Heart right ventricle (tissue), 16 donors: ENCODE measurements at regions not wholly inside any gene's neighbourhood (a gene's known extent, or its start where the extent isn't known, plus 50 kb on each side); places are given as distances from the start of the nearest gene placed in this dataset.

Experiments used
- ATAC-seq, 8 donors: fragments of 200-7000 bp; cut with Tn5 transposase; one replicate each; pipeline ENCODE4 v1.9.1; 2020; ENCODE audit warnings: mild to moderate bottlenecking in 8 of 8, moderate library complexity in 8 of 8, moderate number of reproducible peaks in 1 of 8
- DNase-seq, 2 donors: peaks; one replicate each; pipeline ENCODE4 v3.0.0-alpha.2; 2020
- H3K27ac ChIP-seq, 10 donors: fragments of 200-600 bp; sonication (generic) in 2 of 10; one replicate each; pipeline versions ENCODE4 v1.5.0 to v1.8.0; 2020 to 2022; ENCODE audit warnings: mild to moderate bottlenecking in 3 of 10
- H3K27me3 ChIP-seq, 7 donors: fragments of 200-600 bp; one replicate each; pipeline ENCODE4 v1.8.0; 2021 to 2022; ENCODE audit warnings: mild to moderate bottlenecking in 2 of 7
- H3K36me3 ChIP-seq, 9 donors: fragments of 200-600 bp; sonication (generic) in 1 of 9; one replicate each; pipeline versions ENCODE4 v1.5.0 to v1.8.0; 2020 to 2022; ENCODE audit warnings: mild to moderate bottlenecking in 2 of 9
- H3K4me1 ChIP-seq, 9 donors: fragments of 200-600 bp; sonication (generic) in 1 of 9; one replicate each; pipeline versions ENCODE4 v1.5.0 to v1.8.0; 2020 to 2022; ENCODE audit warnings: mild to moderate bottlenecking in 4 of 9
- H3K4me3 ChIP-seq, 10 donors: fragments of 200-600 bp; sonication (generic) in 2 of 10; one replicate each; pipeline versions ENCODE4 v1.5.0 to v1.8.0; 2020 to 2022; ENCODE audit warnings: mild to moderate bottlenecking in 7 of 10, moderate library complexity in 2 of 10
- H3K9me3 ChIP-seq, 11 donors: fragments of 200-600 bp in 10 of 11; sonication (generic) in 2 of 11; one replicate each; pipeline versions ENCODE4 v1.5.0 to v1.8.0; 2013 to 2022; ENCODE audit warnings: mild to moderate bottlenecking in 2 of 11, control low read depth in 1 of 11, moderate library complexity in 1 of 11
- WGBS, 2 donors: extraction: QIAGEN DNeasy Blood & Tissue Kit; methylation state at CpG; one replicate each; pipeline ENCODE4 v1.1.7; 2013; ENCODE audit warnings: inconsistent platforms in 1 of 2; 5-methylcytosine and 5-hydroxymethylcytosine counted together
- intact Hi-C, 10 donors: fragments of 100-400 bp; cut with DNase I; formaldehyde crosslinking; loops; one replicate each; pipeline versions ENCODE4 v1.11.1 to v1.14.2; 2022
- TF ChIP-seq, protein P1 (sequence below), 9 donors: fragments of 200-600 bp; sonication (generic) in 2 of 9; IDR thresholded peaks; one replicate each; pipeline versions ENCODE4 v1.5.0 to v1.8.0; 2021 to 2022; ENCODE audit warnings: antibody characterized with exemption in 9 of 9, mild to moderate bottlenecking in 5 of 9, moderate library complexity in 1 of 9
- donor health status: Arrhythmogenic right ventricular cardiomyopathy.
- donor health status: ischemic (EF 13 %, LVEDD 7.1; RV severe dilation, severe dysfunction).
- donor health status: healthy with polysubstance abuse.
- donor health status: DM: no; HTN: yes; CAD: no.
- donor health status: DM: no; HTN: no; CAD: no.
- donor health status: ischemic (EF 25% LVEDD 6.9; RV normal size, moderate dysfunction).
- donor health status: ischemic (EF 25% LVEDD 5.7; RV mildly dilated, moderate dysfunction).
- donor health status: healthy.
- donor health status: DM: yes; HTN: yes; CAD: no.
- donor health status: Ischemic cardiomyopathy.
- donor health status: ischemic (EF 35%, LVEDD 5.7; RV mildly dilated, moderate dysfunction).
- donor health status: nonischemic (EF 11% LVEDD 7.7; RV severe dilation, severe dysfunction).
- donor health status: DM: yes; HTN: yes; CAD: no.
- donor health status: PGD.
- donor health status: ischemic (EF 29% LVEDD 5.4; RV normal size, mild dysfunction).
- donor health status: nonischemic (EF 23%, LVEDD 6.1; RV moderate dilation, normal function).

- Histone ChIP-seq H3K27me3 (no peaks in the 10 kb centered on the region), H3K27ac (peak overlapping the region in 2 of 10 donors; percentile 29 to 54), H3K36me3 (no peaks in the 10 kb centered on the region), H3K4me1 (peaks cover 0 to 17% (median 3%) of the 10 kb centered on the region in 9 donors), H3K9me3 (no peaks in the 10 kb centered on the region), H3K4me3 (no peak overlapping the region)
- intact Hi-C loops: no loop called here
- no peak for ATAC-seq
- TF ChIP-seq, protein P1, sequence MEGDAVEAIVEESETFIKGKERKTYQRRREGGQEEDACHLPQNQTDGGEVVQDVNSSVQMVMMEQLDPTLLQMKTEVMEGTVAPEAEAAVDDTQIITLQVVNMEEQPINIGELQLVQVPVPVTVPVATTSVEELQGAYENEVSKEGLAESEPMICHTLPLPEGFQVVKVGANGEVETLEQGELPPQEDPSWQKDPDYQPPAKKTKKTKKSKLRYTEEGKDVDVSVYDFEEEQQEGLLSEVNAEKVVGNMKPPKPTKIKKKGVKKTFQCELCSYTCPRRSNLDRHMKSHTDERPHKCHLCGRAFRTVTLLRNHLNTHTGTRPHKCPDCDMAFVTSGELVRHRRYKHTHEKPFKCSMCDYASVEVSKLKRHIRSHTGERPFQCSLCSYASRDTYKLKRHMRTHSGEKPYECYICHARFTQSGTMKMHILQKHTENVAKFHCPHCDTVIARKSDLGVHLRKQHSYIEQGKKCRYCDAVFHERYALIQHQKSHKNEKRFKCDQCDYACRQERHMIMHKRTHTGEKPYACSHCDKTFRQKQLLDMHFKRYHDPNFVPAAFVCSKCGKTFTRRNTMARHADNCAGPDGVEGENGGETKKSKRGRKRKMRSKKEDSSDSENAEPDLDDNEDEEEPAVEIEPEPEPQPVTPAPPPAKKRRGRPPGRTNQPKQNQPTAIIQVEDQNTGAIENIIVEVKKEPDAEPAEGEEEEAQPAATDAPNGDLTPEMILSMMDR (IDR thresholded peaks at IDR 0.05): no peak
- WGBS, 2 donors: 69 to 72% methylated on average over 7 of the region's 7 CpGs
- no peak for DNase-seq
Observed at GRCh38 chr2:12441750-12442475, 274.8 kb upstream of the TRIB2 start.

GRCh38 chr2:12442476-12442847, 274.3 kb upstream of the TRIB2 start:
- peak in 1 of 8 donors; percentile 52 for ATAC-seq
- H3K27ac ChIP-seq: peak overlapping the region in 2 of 10 donors; percentile 29 to 54
- H3K27me3 ChIP-seq: no peaks in the 10 kb centered on the region
- peaks cover 0 to 17% (median 3%) of the 10 kb centered on the region in 9 donors for H3K4me1 ChIP-seq
- DNase-seq: no peak
- TF ChIP-seq, protein P1 (IDR thresholded peaks at IDR 0.05): no peak
- H3K9me3 ChIP-seq: no peaks in the 10 kb centered on the region
- 63 to 66% methylated on average over 2 of the region's 2 CpGs for WGBS, 2 donors
- H3K36me3 ChIP-seq: no peaks in the 10 kb centered on the region
- intact Hi-C loops: no loop called here
- H3K4me3 ChIP-seq: no peak overlapping the region

DNA sequence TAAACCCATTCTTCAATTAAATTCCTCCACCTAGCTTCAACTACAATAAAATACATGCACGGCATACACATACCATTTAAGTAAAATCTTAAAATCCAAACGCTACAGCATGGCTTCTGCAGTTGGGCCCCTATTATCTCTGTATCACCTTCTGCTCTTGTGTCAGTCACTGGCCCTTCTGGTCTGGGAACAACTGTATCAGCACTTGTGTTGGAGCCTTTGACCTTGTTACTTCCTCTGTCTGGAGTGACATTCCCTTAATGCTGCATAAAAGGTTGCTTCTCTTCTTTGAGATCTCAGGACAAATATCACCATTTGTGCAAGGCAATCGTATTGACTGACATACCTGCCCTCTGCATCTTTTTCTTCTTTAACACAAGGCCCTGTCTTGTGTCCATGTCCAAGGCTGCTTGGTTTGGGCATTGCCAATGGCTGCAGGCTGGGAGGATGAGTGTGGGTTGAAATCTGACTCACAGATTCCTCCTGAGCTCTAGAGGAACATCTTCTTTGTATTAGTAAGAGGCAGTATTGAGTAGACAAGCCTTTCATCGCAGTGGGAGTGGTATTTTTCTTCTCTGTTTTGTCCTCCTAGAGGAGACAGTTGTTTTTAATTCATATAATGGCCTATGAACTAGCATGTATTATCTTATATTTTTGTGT, 267.8 kb upstream of the TRIB2 start:
- WGBS, 2 donors: 84 to 85% methylated on average over 4 of the region's 4 CpGs
- H3K9me3 ChIP-seq: no peaks in the 10 kb centered on the region
- TF ChIP-seq, protein P1 (IDR thresholded peaks at IDR 0.05): no peak
- H3K4me1 ChIP-seq: peaks cover 0 to 30% (median 9%) of the 10 kb centered on the region in 9 donors
- DNase-seq (no peak), ATAC-seq (no peak)
- no peaks in the 10 kb centered on the region for H3K27me3 ChIP-seq
- H3K27ac ChIP-seq: no peak overlapping the region
- H3K4me3 ChIP-seq: no peak overlapping the region
- no peaks in the 10 kb centered on the region for H3K36me3 ChIP-seq
- intact Hi-C loops: no loop called here

GRCh38 chr2:12451726-12452125, 265.0 kb upstream of the TRIB2 start:
- TF ChIP-seq, protein P1 (IDR thresholded peaks at IDR 0.05): no peak
- ATAC-seq (peak in 1 of 8 donors; percentile 16), DNase-seq (no peak)
- 25 to 33% methylated on average over 5 of the region's 5 CpGs for WGBS, 2 donors
- peak overlapping the region in 2 of 10 donors; percentile 7 to 31 for H3K4me3 ChIP-seq
- peak overlapping the region in 7 of 10 donors; percentile 20 to 79 (median 49) for H3K27ac ChIP-seq
- no peaks in the 10 kb centered on the region for H3K36me3 ChIP-seq
- intact Hi-C loops: loop anchor here in 2 of 10 donors (10.0 kb wide), 1 partner anchor 263 kb away; the partner anchor contains the start of gene TRIB2 (in 2 of the 2)
- H3K27me3 ChIP-seq: no peaks in the 10 kb centered on the region
- no peaks in the 10 kb centered on the region for H3K9me3 ChIP-seq
- H3K4me1 ChIP-seq: peaks cover 0 to 47% (median 14%) of the 10 kb centered on the region in 9 donors
